ENCODE measurements at regions not wholly inside any gene's neighbourhood (a gene's known extent, or its start where the extent isn't known, plus 50 kb on each side); places are given as distances from the start of the nearest gene placed in this dataset.

GRCh38 chr11:81574301-81574700, 1159.4 kb downstream of the FAM181B start:
- ATAC-seq (ENCODE audit: low FRiP score in 2 of 2), result no peak

GRCh38 chr11:81573367-81573766, 1160.3 kb downstream of the FAM181B start:
- ATAC-seq (ENCODE audit: low FRiP score in 2 of 2) (peak in 1 of 2 donors; percentile 70), DNase-seq (no peak)
- no peaks in the 10 kb centered on the region for H3K4me1 ChIP-seq
- H3K9me3 ChIP-seq, result no peaks in the 10 kb centered on the region
- 30 to 48% methylated on average over 1 of the region's 1 CpG for WGBS, 2 donors
- H3K27me3 ChIP-seq, result no peaks in the 10 kb centered on the region
- H3K4me3 ChIP-seq, result no peak overlapping the region
- no peak overlapping the region for H3K27ac ChIP-seq
- H3K36me3 ChIP-seq, result no peaks in the 10 kb centered on the region
- TF ChIP-seq POLR2A (IDR thresholded peaks at IDR 0.05) (no peak), POLR2AphosphoS5 (IDR thresholded peaks at IDR 0.05) (no peak), EP300 (IDR thresholded peaks at IDR 0.05) (no peak), CTCF (IDR thresholded peaks at IDR 0.05) (no peak)

More at GRCh38 chr11:81574301-81574700, 1159.4 kb downstream of the FAM181B start:
- Histone ChIP-seq H3K27ac (no peak overlapping the region), H3K9me3 (no peaks in the 10 kb centered on the region), H3K36me3 (no peaks in the 10 kb centered on the region), H3K4me1 (no peaks in the 10 kb centered on the region), H3K27me3 (no peaks in the 10 kb centered on the region), H3K4me3 (no peak overlapping the region)
- no peak for TF ChIP-seq CTCF (IDR thresholded peaks at IDR 0.05)
- TF ChIP-seq EP300 (IDR thresholded peaks at IDR 0.05), result no peak
- no peak for DNase-seq
- 40 to 54% methylated on average over 2 of the region's 2 CpGs for WGBS, 2 donors

GRCh38 chr11:81570669-81571068, 1163.0 kb downstream of the FAM181B start:
- no peaks in the 10 kb centered on the region for H3K27me3 ChIP-seq
- no peak overlapping the region for H3K27ac ChIP-seq
- H3K36me3 ChIP-seq, result no peaks in the 10 kb centered on the region
- no peak for DNase-seq
- WGBS, 2 donors, result 77 to 80% methylated on average over 2 of the region's 2 CpGs
- no peaks in the 10 kb centered on the region for H3K4me1 ChIP-seq
- ATAC-seq (ENCODE audit: low FRiP score in 2 of 2), result no peak
- TF ChIP-seq EP300 (IDR thresholded peaks at IDR 0.05) (no peak), CTCF (IDR thresholded peaks at IDR 0.05) (no peak), POLR2AphosphoS5 (IDR thresholded peaks at IDR 0.05) (no peak), POLR2A (IDR thresholded peaks at IDR 0.05) (no peak)
- no peak overlapping the region for H3K4me3 ChIP-seq
- no peaks in the 10 kb centered on the region for H3K9me3 ChIP-seq

GRCh38 chr11:81569999-81570398, 1163.7 kb downstream of the FAM181B start:
- Histone ChIP-seq H3K27me3 (no peaks in the 10 kb centered on the region), H3K36me3 (no peaks in the 10 kb centered on the region), H3K4me3 (no peak overlapping the region), H3K9me3 (no peaks in the 10 kb centered on the region), H3K4me1 (no peaks in the 10 kb centered on the region), H3K27ac (no peak overlapping the region)
- TF ChIP-seq POLR2A (IDR thresholded peaks at IDR 0.05) (no peak), CTCF (IDR thresholded peaks at IDR 0.05) (no peak), POLR2AphosphoS5 (IDR thresholded peaks at IDR 0.05) (no peak), EP300 (IDR thresholded peaks at IDR 0.05) (no peak)
- WGBS, 2 donors, result 0 to 48% methylated on average over 1 of the region's 1 CpG
- DNase-seq (no peak), ATAC-seq (ENCODE audit: low FRiP score in 2 of 2) (no peak)

- no peak overlapping the region for H3K27ac ChIP-seq
- H3K9me3 ChIP-seq, result no peaks in the 10 kb centered on the region
- no peaks in the 10 kb centered on the region for H3K27me3 ChIP-seq
- ATAC-seq (ENCODE audit: low FRiP score in 2 of 2) (no peak), DNase-seq (no peak)
- TF ChIP-seq POLR2AphosphoS5 (IDR thresholded peaks at IDR 0.05), result no peak
- no peak for TF ChIP-seq POLR2A (IDR thresholded peaks at IDR 0.05)
- no peak for TF ChIP-seq CTCF (IDR thresholded peaks at IDR 0.05)
- TF ChIP-seq EP300 (IDR thresholded peaks at IDR 0.05), result no peak
- H3K4me3 ChIP-seq, result no peak overlapping the region
- H3K4me1 ChIP-seq, result no peaks in the 10 kb centered on the region
- H3K36me3 ChIP-seq, result no peaks in the 10 kb centered on the region
Measured at GRCh38 chr11:81568918-81569317, 1164.7 kb downstream of the FAM181B start.
